MM.1S (cell line): ENCODE measurements at regions not wholly inside any gene's neighbourhood (a gene's known extent, or its start where the extent isn't known, plus 50 kb on each side); places are given as distances from the start of the nearest gene placed in this dataset.
"Not testable (repeated sequence)": the region's sequence is repeated elsewhere in the genome, so short reads cannot be mapped to it uniquely, and the experiment has no call there.

ENCODE experiments used
- DNase-seq: peaks from one replicate; pipeline ENCODE4 v3.0.0-alpha.2; 2015
- H2AFZ ChIP-seq: fragments of 300-600 bp; sonication (generic); 2 replicates; pipeline ENCODE4 v1.6.0; 2016; ENCODE audit warnings: antibody characterized with exemption, low read length
- H3F3A ChIP-seq: fragments of 300-600 bp; sonication (generic); 2 replicates; pipeline ENCODE4 v1.6.1; 2016; ENCODE audit warnings: mild to moderate bottlenecking, antibody characterized with exemption, low read length, moderate library complexity, mixed read lengths; ENCODE audit not compliant: insufficient read depth
- H3K27ac ChIP-seq: fragments of 300-600 bp; sonication (generic); 2 replicates; pipeline ENCODE4 v1.5.1; 2016; ENCODE audit warnings: mild to moderate bottlenecking, low read length
- H3K27me3 ChIP-seq: fragments of 300-600 bp; sonication (generic); replicated peaks from 2 replicates; pipeline ENCODE4 v1.6.0; 2016; ENCODE audit warnings: low read length; ENCODE audit not compliant: insufficient read depth
- H3K36me3 ChIP-seq: fragments of 300-600 bp; sonication (generic); replicated peaks from 2 replicates; pipeline ENCODE4 v1.6.1; 2016; ENCODE audit warnings: mild to moderate bottlenecking, low read length, mixed read lengths; ENCODE audit not compliant: insufficient read depth
- H3K4me1 ChIP-seq: fragments of 300-600 bp; sonication (generic); 2 replicates; pipeline ENCODE4 v1.6.1; 2016; ENCODE audit warnings: low read length, mixed read lengths
- H3K4me2 ChIP-seq: fragments of 300-600 bp; sonication (generic); 2 replicates; pipeline ENCODE4 v1.6.0; 2016; ENCODE audit warnings: low read depth, low read length
- H3K4me3 ChIP-seq: fragments of 300-600 bp; sonication (generic); 2 replicates; pipeline ENCODE4 v1.5.1; 2016; ENCODE audit warnings: low read length, mixed read lengths
- H3K79me2 ChIP-seq: fragments of 300-600 bp; sonication (generic); 2 replicates; pipeline ENCODE4 v1.6.1; 2016; ENCODE audit warnings: mixed run types, low read length, mixed read lengths
- H3K9ac ChIP-seq: fragments of 300-600 bp; sonication (generic); 2 replicates; pipeline ENCODE4 v1.6.1; 2016; ENCODE audit warnings: low read length, mixed read lengths
- H3K9me2 ChIP-seq: fragments of 300-600 bp; sonication (generic); replicated peaks from 2 replicates; pipeline ENCODE4 v1.6.1; 2016; ENCODE audit warnings: mild to moderate bottlenecking, low read length, mixed read lengths; ENCODE audit not compliant: insufficient read depth
- H3K9me3 ChIP-seq: fragments of 300-600 bp; sonication (generic); replicated peaks from 2 replicates; pipeline ENCODE4 v1.6.1; 2016; ENCODE audit warnings: mild to moderate bottlenecking, low read length, mixed read lengths; ENCODE audit not compliant: insufficient read depth
- H4K20me1 ChIP-seq: fragments of 300-600 bp; sonication (generic); 2 replicates; pipeline ENCODE4 v1.6.1; 2016; ENCODE audit warnings: mild to moderate bottlenecking, low read length, moderate library complexity, mixed read lengths; ENCODE audit not compliant: insufficient read depth
- EZH2 ChIP-seq: fragments of 300-600 bp; sonication (generic); optimal IDR thresholded peaks from 2 replicates; pipeline ENCODE3; 2017; ENCODE audit warnings: low read depth, mild to moderate bottlenecking, antibody characterized with exemption, low read length, mixed read lengths
- EZH2phosphoT487 ChIP-seq: fragments of 300-600 bp; sonication (generic); IDR thresholded peaks from 2 replicates; pipeline ENCODE4 v1.6.1; 2018; ENCODE audit warnings: antibody characterized with exemption, low read length
- TF ChIP-seq, protein P1 (sequence below): fragments of 300-600 bp; sonication (generic); IDR thresholded peaks from 2 replicates; pipeline ENCODE4 v1.5.1; 2016; ENCODE audit warnings: antibody characterized with exemption, low read length, mixed read lengths

DNA sequence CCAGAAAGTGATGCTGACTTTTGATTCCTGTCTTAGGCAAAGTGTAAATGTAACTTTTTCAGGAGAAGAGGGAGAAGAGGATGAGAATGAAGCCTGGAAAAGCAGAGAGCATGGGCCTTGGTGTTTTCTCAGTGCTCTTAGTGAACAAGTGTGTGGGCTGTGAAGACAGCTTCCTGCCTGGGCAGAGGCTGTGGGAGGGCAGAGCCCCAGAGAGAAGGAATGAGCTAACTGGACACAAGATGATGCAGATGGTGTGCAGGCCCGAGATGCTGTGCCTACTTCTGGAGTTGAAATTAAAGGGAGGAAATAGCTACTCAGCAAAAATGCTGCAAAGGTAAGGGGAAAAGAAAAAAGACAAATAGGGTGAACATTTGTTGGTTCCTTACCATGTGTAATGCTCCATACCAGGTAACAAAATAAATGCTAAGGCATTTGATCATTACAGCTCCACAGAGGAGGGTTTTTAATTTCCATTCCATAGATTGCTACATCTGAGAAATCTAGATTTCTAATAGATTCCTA, 87.0 kb upstream of the CEP162 start:
- H3K36me3 ChIP-seq = no peaks in the 10 kb centered on the region
- H3K4me3 ChIP-seq = no peak overlapping the region
- no peak for TF ChIP-seq EZH2
- TF ChIP-seq EZH2phosphoT487 = no peak
- TF ChIP-seq, protein P1, sequence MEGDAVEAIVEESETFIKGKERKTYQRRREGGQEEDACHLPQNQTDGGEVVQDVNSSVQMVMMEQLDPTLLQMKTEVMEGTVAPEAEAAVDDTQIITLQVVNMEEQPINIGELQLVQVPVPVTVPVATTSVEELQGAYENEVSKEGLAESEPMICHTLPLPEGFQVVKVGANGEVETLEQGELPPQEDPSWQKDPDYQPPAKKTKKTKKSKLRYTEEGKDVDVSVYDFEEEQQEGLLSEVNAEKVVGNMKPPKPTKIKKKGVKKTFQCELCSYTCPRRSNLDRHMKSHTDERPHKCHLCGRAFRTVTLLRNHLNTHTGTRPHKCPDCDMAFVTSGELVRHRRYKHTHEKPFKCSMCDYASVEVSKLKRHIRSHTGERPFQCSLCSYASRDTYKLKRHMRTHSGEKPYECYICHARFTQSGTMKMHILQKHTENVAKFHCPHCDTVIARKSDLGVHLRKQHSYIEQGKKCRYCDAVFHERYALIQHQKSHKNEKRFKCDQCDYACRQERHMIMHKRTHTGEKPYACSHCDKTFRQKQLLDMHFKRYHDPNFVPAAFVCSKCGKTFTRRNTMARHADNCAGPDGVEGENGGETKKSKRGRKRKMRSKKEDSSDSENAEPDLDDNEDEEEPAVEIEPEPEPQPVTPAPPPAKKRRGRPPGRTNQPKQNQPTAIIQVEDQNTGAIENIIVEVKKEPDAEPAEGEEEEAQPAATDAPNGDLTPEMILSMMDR = no peak
- H3K4me2 ChIP-seq = no peak overlapping the region
- H3K9me3 ChIP-seq = no peaks in the 10 kb centered on the region
- no peak overlapping the region for H3K9ac ChIP-seq
- no peak overlapping the region for H2AFZ ChIP-seq
- no peaks in the 10 kb centered on the region for H3K79me2 ChIP-seq
- H3K27me3 ChIP-seq = no peaks in the 10 kb centered on the region
- H4K20me1 ChIP-seq = no peaks in the 10 kb centered on the region
- no peak overlapping the region for H3K27ac ChIP-seq
- DNase-seq = no peak
- H3K9me2 ChIP-seq = no peaks in the 10 kb centered on the region
- H3K4me1 ChIP-seq = no peaks in the 10 kb centered on the region
- H3F3A ChIP-seq = no peaks in the 10 kb centered on the region

DNA sequence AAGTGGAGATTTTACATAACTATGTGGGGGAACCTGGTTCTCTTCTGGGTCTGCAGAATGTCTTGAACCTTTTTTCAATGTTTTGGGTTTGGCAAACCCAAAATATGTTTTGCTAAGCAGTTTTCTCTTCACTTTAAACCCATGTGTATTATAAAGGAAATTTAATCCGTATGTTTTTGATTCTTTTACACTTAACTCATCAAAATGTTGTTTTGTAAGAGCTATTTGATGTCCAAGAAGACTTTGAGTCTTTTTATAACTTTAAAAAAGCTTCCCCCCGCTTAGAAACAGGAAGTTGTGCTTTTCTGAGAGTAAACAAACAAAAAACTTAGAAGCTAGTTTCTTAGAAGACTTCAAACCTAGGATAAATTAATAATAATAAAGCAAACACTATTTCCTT, 81.9 kb upstream of the CEP162 start:
- Histone ChIP-seq H3K27ac (no peak overlapping the region), H3K4me2 (no peak overlapping the region), H3K9me2 (no peaks in the 10 kb centered on the region), H3K79me2 (no peaks in the 10 kb centered on the region), H3K4me1 (no peaks in the 10 kb centered on the region), H3K36me3 (no peaks in the 10 kb centered on the region), H3K9me3 (no peaks in the 10 kb centered on the region), H2AFZ (no peak overlapping the region), H3K27me3 (no peaks in the 10 kb centered on the region), H3F3A (no peaks in the 10 kb centered on the region), H3K9ac (no peak overlapping the region), H3K4me3 (no peak overlapping the region), H4K20me1 (no peaks in the 10 kb centered on the region)
- TF ChIP-seq EZH2phosphoT487 = no peak
- DNase-seq = no peak

DNA sequence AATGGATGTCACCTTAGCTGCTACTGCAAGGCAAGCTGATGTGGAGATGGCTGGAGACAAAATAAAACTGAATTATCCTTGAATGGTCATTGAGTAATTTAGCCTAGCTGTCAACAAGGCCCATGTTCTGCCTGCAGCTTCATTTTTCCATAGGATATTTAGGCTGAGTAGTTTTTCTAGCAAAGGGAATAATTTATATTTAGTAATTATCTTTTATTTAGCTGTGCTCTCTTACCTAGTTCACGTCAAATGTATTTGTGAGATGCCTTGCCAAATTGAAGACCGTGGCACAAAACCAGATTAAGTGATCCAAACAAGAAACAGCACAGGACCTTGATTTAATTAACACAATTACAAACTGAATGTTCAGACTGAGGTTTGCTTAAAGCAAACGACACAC, 77.4 kb upstream of the CEP162 start:
- Histone ChIP-seq H3K4me2 (no peak overlapping the region), H3K27me3 (no peaks in the 10 kb centered on the region), H3K79me2 (no peaks in the 10 kb centered on the region), H3K27ac (no peak overlapping the region), H3K36me3 (no peaks in the 10 kb centered on the region), H3F3A (no peaks in the 10 kb centered on the region), H4K20me1 (no peaks in the 10 kb centered on the region), H3K9me2 (no peaks in the 10 kb centered on the region), H3K9ac (no peak overlapping the region), H3K9me3 (no peaks in the 10 kb centered on the region), H3K4me1 (no peaks in the 10 kb centered on the region), H2AFZ (no peak overlapping the region), H3K4me3 (no peak overlapping the region)
- DNase-seq = no peak
- no peak for TF ChIP-seq EZH2
- TF ChIP-seq, protein P1 = no peak
- no peak for TF ChIP-seq EZH2phosphoT487

DNA sequence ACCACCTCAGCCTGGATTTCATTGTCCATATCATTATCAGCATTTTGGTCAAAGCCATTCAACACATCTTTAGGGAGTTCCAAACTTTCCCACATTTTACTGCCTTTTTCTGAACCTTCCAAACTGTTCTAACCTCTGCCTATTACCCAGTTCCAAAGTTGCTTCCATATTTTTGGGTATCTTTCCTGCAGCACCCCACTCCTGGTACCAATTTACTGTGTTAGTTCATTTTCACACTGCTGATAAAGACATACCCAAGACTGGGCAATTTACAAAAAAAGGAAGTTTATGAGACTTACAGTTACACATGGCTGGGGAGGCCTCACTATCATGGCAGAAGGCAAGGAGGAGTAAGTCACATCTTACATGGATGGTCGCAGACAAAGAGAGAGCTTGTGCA, 63.6 kb upstream of the CEP162 start:
- not testable (repeated sequence) for DNase-seq, H3K4me3 ChIP-seq, H3K27ac ChIP-seq, H3K4me2 ChIP-seq, H3F3A ChIP-seq, H2AFZ ChIP-seq, H3K4me1 ChIP-seq, H3K9me3 ChIP-seq, H3K36me3 ChIP-seq, H4K20me1 ChIP-seq, H3K9ac ChIP-seq, H3K79me2 ChIP-seq, H3K9me2 ChIP-seq, H3K27me3 ChIP-seq
